ENCODE measurements at regions not wholly inside any gene's neighbourhood (a gene's known extent, or its start where the extent isn't known, plus 50 kb on each side); places are given as distances from the start of the nearest gene placed in this dataset.

GRCh38 chr12:3990501-3991280 lies 117.5 kb upstream of the PARP11 start:
- TF ChIP-seq RAD21 (IDR thresholded peaks at IDR 0.05; ENCODE audit: low read length) (no peak), NFIC (IDR thresholded peaks at IDR 0.05; ENCODE audit: borderline replicate concordance) (no peak), POLR2AphosphoS5 (IDR thresholded peaks at IDR 0.05; ENCODE audit: low read depth, low read length) (no peak), FOSL2 (IDR thresholded peaks at IDR 0.05; ENCODE audit: borderline replicate concordance, low read depth) (no peak), EZH2phosphoT487 (IDR thresholded peaks at IDR 0.05; ENCODE audit: borderline replicate concordance, low read depth) (no peak)
- H3F3A ChIP-seq (replicated peaks; ENCODE audit: insufficient read depth) = no peaks in the 10 kb centered on the region
- POLR2A ChIA-PET = no interaction called here
- H3K9ac ChIP-seq = no peak overlapping the region
- 12% methylated on average over 22 of the region's 26 CpGs for WGBS (ENCODE audit: low lambda C conversion rate)
- no peak overlapping the region for H3K4me2 ChIP-seq
- peaks cover 48% of the 10 kb centered on the region for H3K27me3 ChIP-seq (ENCODE audit: insufficient read depth)
- no peaks in the 10 kb centered on the region for H3K79me2 ChIP-seq (ENCODE audit: insufficient read depth)
- no peak overlapping the region for H2AFZ ChIP-seq (ENCODE audit: low read depth)
- no peaks in the 10 kb centered on the region for H4K20me1 ChIP-seq (ENCODE audit: insufficient read depth)
- no peaks in the 10 kb centered on the region for H3K9me3 ChIP-seq
- H3K27ac ChIP-seq (ENCODE audit: low read depth in 2 of 2, low read length in 1 of 2) = no peak overlapping the region
- DNase-seq = no peak
- no peaks in the 10 kb centered on the region for H3K36me3 ChIP-seq (replicated peaks in 1 of 2; ENCODE audit: control insufficient read depth in 1 of 2, insufficient read depth in 2 of 2, low read length in 1 of 2)
- H3K4me1 ChIP-seq (ENCODE audit: control insufficient read depth in 1 of 2, insufficient read depth in 2 of 2, low read depth in 1 of 2, low read length in 1 of 2) = no peaks in the 10 kb centered on the region
- CTCF ChIA-PET = interaction anchor here (0.9 to 4.0 kb wide), 2 partner anchors 38 to 286 kb away, joined by 3 to 14 read pairs; no protein-coding TSS in a partner anchor
- no peaks in the 10 kb centered on the region for H3K9me2 ChIP-seq
- no peak overlapping the region for H3K4me3 ChIP-seq (ENCODE audit: low read depth in 2 of 2, low read length in 1 of 2)

GRCh38 chr12:3989218-3989550 lies 116.0 kb upstream of the PARP11 start:
- 0% methylated on average over 2 of the region's 2 CpGs for WGBS (ENCODE audit: low lambda C conversion rate)
- CTCF ChIA-PET = interaction anchor here (1.3 to 4.0 kb wide), 2 partner anchors 49 to 288 kb away, joined by 3 to 14 read pairs; no protein-coding TSS in a partner anchor

More at GRCh38 chr12:3989218-3989550, 116.0 kb upstream of the PARP11 start:
- Histone ChIP-seq H3K9me2 (no peaks in the 10 kb centered on the region), H3F3A (replicated peaks; ENCODE audit: insufficient read depth) (no peaks in the 10 kb centered on the region), H4K20me1 (ENCODE audit: insufficient read depth) (no peaks in the 10 kb centered on the region), H3K9ac (no peak overlapping the region), H3K36me3 (replicated peaks in 1 of 2; ENCODE audit: control insufficient read depth in 1 of 2, insufficient read depth in 2 of 2, low read length in 1 of 2) (no peaks in the 10 kb centered on the region), H3K4me3 (ENCODE audit: low read depth in 2 of 2, low read length in 1 of 2) (no peak overlapping the region), H3K27me3 (ENCODE audit: insufficient read depth) (peaks cover 48% of the 10 kb centered on the region), H3K27ac (ENCODE audit: low read depth in 2 of 2, low read length in 1 of 2) (no peak overlapping the region), H3K79me2 (ENCODE audit: insufficient read depth) (no peaks in the 10 kb centered on the region), H3K4me1 (ENCODE audit: control insufficient read depth in 1 of 2, insufficient read depth in 2 of 2, low read depth in 1 of 2, low read length in 1 of 2) (no peaks in the 10 kb centered on the region), H2AFZ (ENCODE audit: low read depth) (no peak overlapping the region), H3K9me3 (no peaks in the 10 kb centered on the region), H3K4me2 (no peak overlapping the region)
- no peak for DNase-seq
- TF ChIP-seq USF1 (IDR thresholded peaks at IDR 0.05; ENCODE audit: borderline replicate concordance, low read depth) (no peak), MAX (IDR thresholded peaks at IDR 0.05; ENCODE audit: low read depth) (no peak), SIN3A (IDR thresholded peaks at IDR 0.05; ENCODE audit: borderline replicate concordance, low read depth, low read length) (no peak), GABPA (IDR thresholded peaks at IDR 0.05; ENCODE audit: low read depth) (no peak), RXRA (IDR thresholded peaks at IDR 0.05; ENCODE audit: borderline replicate concordance, low read depth) (no peak), EP300 (IDR thresholded peaks at IDR 0.05; ENCODE audit: borderline replicate concordance in 1 of 2, low read depth in 1 of 2, low read length in 1 of 2) (no peak), IRF3 (IDR thresholded peaks at IDR 0.05; ENCODE audit: low read depth, low read length) (no peak), POLR2AphosphoS5 (IDR thresholded peaks at IDR 0.05; ENCODE audit: low read depth, low read length) (no peak), NRF1 (IDR thresholded peaks at IDR 0.05; ENCODE audit: low read depth, low read length) (no peak), EZH2phosphoT487 (IDR thresholded peaks at IDR 0.05; ENCODE audit: borderline replicate concordance, low read depth) (no peak), CTCF (IDR thresholded peaks at IDR 0.05) (no peak)
- POLR2A ChIA-PET = no interaction called here
